SK-N-SH treated with all-trans-retinoic acid at 6 μM for 48 hours (cell line): ENCODE measurements at regions not wholly inside any gene's neighbourhood (a gene's known extent, or its start where the extent isn't known, plus 50 kb on each side); places are given as distances from the start of the nearest gene placed in this dataset.

Experiments
- ARNTL ChIP-seq: fragments of 450-650 bp; formaldehyde crosslinking; IDR thresholded peaks from 2 replicates; pipeline ENCODE4 v1.5.0; 2020; ENCODE audit warnings: low read depth, mild to moderate bottlenecking, moderate library complexity, borderline replicate concordance
- CSDC2 ChIP-seq: fragments of 250-450 bp; sonication (Bioruptor Pico); IDR thresholded peaks from 2 replicates; pipeline ENCODE4 v1.5.0; 2020; ENCODE audit warnings: mild to moderate bottlenecking, moderate library complexity
- CSRNP3 ChIP-seq: fragments of 250-450 bp; sonication (Bioruptor Pico); IDR thresholded peaks from 2 replicates; pipeline ENCODE4 v1.5.1; 2021; ENCODE audit warnings: mild to moderate bottlenecking, moderate library complexity
- ESRRG ChIP-seq: fragments of 250-450 bp; sonication (Bioruptor Pico); IDR thresholded peaks from 2 replicates; pipeline ENCODE4 v1.6.1; 2021; ENCODE audit warnings: mild to moderate bottlenecking
- GLIS3 ChIP-seq: fragments of 250-450 bp; sonication (Bioruptor Pico); IDR thresholded peaks from 2 replicates; pipeline ENCODE4 v1.5.0; 2020; ENCODE audit warnings: mild to moderate bottlenecking, moderate library complexity
- TSHZ2 ChIP-seq: fragments of 250-450 bp; sonication (Bioruptor Pico); IDR thresholded peaks from 2 replicates; pipeline ENCODE4 v1.5.0; 2020; ENCODE audit warnings: mild to moderate bottlenecking, moderate library complexity
- ZFP3 ChIP-seq: fragments of 250-450 bp; sonication (Bioruptor Pico); IDR thresholded peaks from 2 replicates; pipeline ENCODE4 v1.5.0; 2020; ENCODE audit warnings: mild to moderate bottlenecking, moderate library complexity

GRCh38 chr22:22784249-22785039 is 103.2 kb upstream of the IGLL5 start:
- no peak for TF ChIP-seq CSDC2
- TF ChIP-seq ARNTL (CRISPR knock-in tag), result no peak
- TF ChIP-seq GLIS3 (CRISPR knock-in tag), result no peak
- TF ChIP-seq TSHZ2 (CRISPR knock-in tag), result no peak
- no peak for TF ChIP-seq CSRNP3
- TF ChIP-seq ZFP3 (CRISPR knock-in tag), result no peak
- TF ChIP-seq ESRRG (CRISPR knock-in tag), result no peak
